SK-N-SH treated with all-trans-retinoic acid at 6 μM for 48 hours (cell line): ENCODE measurements at regions not wholly inside any gene's neighbourhood (a gene's known extent, or its start where the extent isn't known, plus 50 kb on each side); places are given as distances from the start of the nearest gene placed in this dataset.

Source experiments
- ATAC-seq: fragments of 200-7000 bp; cut with Tn5 transposase; 3 replicates; pipeline ENCODE4 v1.9.1; 2020; ENCODE audit warnings: mild to moderate bottlenecking, moderate library complexity
- ARNTL ChIP-seq: fragments of 450-650 bp; formaldehyde crosslinking; IDR thresholded peaks from 2 replicates; pipeline ENCODE4 v1.5.0; 2020; ENCODE audit warnings: low read depth, mild to moderate bottlenecking, moderate library complexity, borderline replicate concordance
- BACH2 ChIP-seq: fragments of 250-450 bp; sonication (Bioruptor Pico); IDR thresholded peaks from 2 replicates; pipeline ENCODE4 v1.9.0; 2021; ENCODE audit warnings: mild to moderate bottlenecking, borderline replicate concordance
- CREB5 ChIP-seq: fragments of 250-450 bp; sonication (Bioruptor Pico); IDR thresholded peaks from 2 replicates; pipeline ENCODE4 v1.5.1; 2020; ENCODE audit warnings: low read depth, mild to moderate bottlenecking, moderate library complexity
- CSDC2 ChIP-seq: fragments of 250-450 bp; sonication (Bioruptor Pico); IDR thresholded peaks from 2 replicates; pipeline ENCODE4 v1.5.0; 2020; ENCODE audit warnings: mild to moderate bottlenecking, moderate library complexity
- CSRNP3 ChIP-seq: fragments of 250-450 bp; sonication (Bioruptor Pico); IDR thresholded peaks from 2 replicates; pipeline ENCODE4 v1.5.1; 2021; ENCODE audit warnings: mild to moderate bottlenecking, moderate library complexity
- ISL1 ChIP-seq: fragments of 250-450 bp; sonication (Bioruptor Pico); IDR thresholded peaks from 2 replicates; pipeline ENCODE4 v2.1.2; 2022; ENCODE audit warnings: mild to moderate bottlenecking, moderate library complexity
- OSR1 ChIP-seq: fragments of 250-450 bp; sonication (Bioruptor Pico); IDR thresholded peaks from 2 replicates; pipeline ENCODE4 v1.8.0; 2022; ENCODE audit warnings: moderate library complexity, mild to moderate bottlenecking, inconsistent platforms
- POU6F1 ChIP-seq: fragments of 250-450 bp; sonication (Bioruptor Pico); IDR thresholded peaks from 2 replicates; pipeline ENCODE4 v1.8.0; 2021; ENCODE audit warnings: low read depth, mild to moderate bottlenecking, moderate library complexity, borderline replicate concordance
- RARB ChIP-seq: fragments of 250-450 bp; sonication (Bioruptor Pico); IDR thresholded peaks from 2 replicates; pipeline ENCODE4 v1.8.0; 2021; ENCODE audit warnings: mild to moderate bottlenecking, moderate library complexity
- SNAI2 ChIP-seq: fragments of 250-450 bp; sonication (Bioruptor Pico); IDR thresholded peaks from 2 replicates; pipeline ENCODE4 v1.5.0; 2020; ENCODE audit warnings: mild to moderate bottlenecking, moderate library complexity
- TCF4 ChIP-seq: fragments of 250-450 bp; sonication (Bioruptor Pico); IDR thresholded peaks from 2 replicates; pipeline ENCODE4 v1.8.0; 2021; ENCODE audit warnings: mild to moderate bottlenecking, moderate library complexity, borderline replicate concordance
- TOX ChIP-seq: fragments of 250-450 bp; sonication (Bioruptor Pico); IDR thresholded peaks from 2 replicates; pipeline ENCODE4 v1.8.0; 2021; ENCODE audit warnings: mild to moderate bottlenecking, moderate library complexity, borderline replicate concordance
- TSHZ2 ChIP-seq: fragments of 250-450 bp; sonication (Bioruptor Pico); IDR thresholded peaks from 2 replicates; pipeline ENCODE4 v1.5.0; 2020; ENCODE audit warnings: mild to moderate bottlenecking, moderate library complexity
- ZC3H10 ChIP-seq: fragments of 250-450 bp; sonication (Bioruptor Pico); IDR thresholded peaks from 2 replicates; pipeline ENCODE4 v1.5.1; 2021; ENCODE audit warnings: mild to moderate bottlenecking, moderate library complexity
- ZFP3 ChIP-seq: fragments of 250-450 bp; sonication (Bioruptor Pico); IDR thresholded peaks from 2 replicates; pipeline ENCODE4 v1.5.0; 2020; ENCODE audit warnings: mild to moderate bottlenecking, moderate library complexity
- ZFP30 ChIP-seq: fragments of 450-650 bp; formaldehyde crosslinking; IDR thresholded peaks from 2 replicates; pipeline ENCODE4 v1.5.0; 2022; ENCODE audit warnings: mild to moderate bottlenecking, moderate library complexity
- ZNF565 ChIP-seq: fragments of 450-650 bp; formaldehyde crosslinking; conservative IDR thresholded peaks from 2 replicates; pipeline ENCODE4 v1.5.0; 2020; ENCODE audit warnings: low read depth, mild to moderate bottlenecking, moderate library complexity
- ZNF70 ChIP-seq: fragments of 450-650 bp; formaldehyde crosslinking; IDR thresholded peaks from 2 replicates; pipeline ENCODE4 v1.5.0; 2020; ENCODE audit warnings: mild to moderate bottlenecking, moderate library complexity
- ZNF8 ChIP-seq: fragments of 450-650 bp; formaldehyde crosslinking; IDR thresholded peaks from 2 replicates; pipeline ENCODE4 v1.5.0; 2020; ENCODE audit warnings: mild to moderate bottlenecking, moderate library complexity
- TF ChIP-seq, protein P1 (sequence below): fragments of 250-450 bp; sonication (Bioruptor Pico); IDR thresholded peaks from 2 replicates; pipeline ENCODE4 v1.8.0; 2020; ENCODE audit warnings: mild to moderate bottlenecking, moderate library complexity, borderline replicate concordance

GRCh38 chr11:91257667-91258066, 967.0 kb upstream of the FAT3 start:
- ATAC-seq, result no peak

DNA sequence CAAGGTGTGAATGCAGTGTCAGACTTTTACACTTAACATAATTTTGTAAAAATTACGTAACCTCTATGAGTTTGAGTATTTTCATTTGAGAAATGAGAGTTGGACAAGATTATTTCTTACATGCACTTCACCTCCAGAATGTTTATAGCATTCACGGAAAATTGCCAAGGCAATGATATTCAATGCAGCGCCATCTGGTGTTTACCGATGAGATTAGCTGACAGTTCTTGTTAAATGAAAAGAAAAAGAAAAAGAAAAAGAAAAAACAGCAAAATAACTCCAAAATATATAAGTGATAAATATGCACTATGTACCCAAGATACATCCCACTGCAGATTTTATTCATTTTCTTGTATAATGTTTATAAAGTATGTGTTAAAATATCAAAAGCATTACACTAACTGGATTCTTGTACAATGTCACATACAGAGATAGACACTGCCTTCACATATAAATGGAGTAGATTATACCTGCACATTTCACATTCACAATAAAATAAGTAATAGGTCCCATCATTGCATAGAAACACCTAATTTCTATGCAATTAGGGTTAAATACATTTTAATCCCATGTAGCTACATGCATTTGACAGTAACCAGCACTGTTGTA, 976.3 kb upstream of the FAT3 start:
- ATAC-seq, result peak; percentile 51; the same call in 1 of the 3 replicates
- TF ChIP-seq CSDC2, result no peak
- no peak for TF ChIP-seq RARB (CRISPR knock-in tag)
- no peak for TF ChIP-seq ZFP3 (CRISPR knock-in tag)
- TF ChIP-seq POU6F1 (CRISPR knock-in tag), result no peak
- no peak for TF ChIP-seq SNAI2 (CRISPR knock-in tag)
- TF ChIP-seq ZNF70 (CRISPR knock-in tag), result no peak
- no peak for TF ChIP-seq BACH2 (CRISPR knock-in tag)
- no peak for TF ChIP-seq ISL1
- no peak for TF ChIP-seq TCF4 (CRISPR knock-in tag)
- TF ChIP-seq ZNF8 (CRISPR knock-in tag), result no peak
- TF ChIP-seq TOX, result no peak
- TF ChIP-seq OSR1 (CRISPR knock-in tag), result no peak
- TF ChIP-seq ZNF565 (CRISPR knock-in tag), result no peak
- TF ChIP-seq ARNTL (CRISPR knock-in tag), result no peak
- TF ChIP-seq ZFP30 (CRISPR knock-in tag), result no peak
- TF ChIP-seq CSRNP3 (CRISPR knock-in tag), result no peak
- no peak for TF ChIP-seq TSHZ2 (CRISPR knock-in tag)
- TF ChIP-seq, protein P1, sequence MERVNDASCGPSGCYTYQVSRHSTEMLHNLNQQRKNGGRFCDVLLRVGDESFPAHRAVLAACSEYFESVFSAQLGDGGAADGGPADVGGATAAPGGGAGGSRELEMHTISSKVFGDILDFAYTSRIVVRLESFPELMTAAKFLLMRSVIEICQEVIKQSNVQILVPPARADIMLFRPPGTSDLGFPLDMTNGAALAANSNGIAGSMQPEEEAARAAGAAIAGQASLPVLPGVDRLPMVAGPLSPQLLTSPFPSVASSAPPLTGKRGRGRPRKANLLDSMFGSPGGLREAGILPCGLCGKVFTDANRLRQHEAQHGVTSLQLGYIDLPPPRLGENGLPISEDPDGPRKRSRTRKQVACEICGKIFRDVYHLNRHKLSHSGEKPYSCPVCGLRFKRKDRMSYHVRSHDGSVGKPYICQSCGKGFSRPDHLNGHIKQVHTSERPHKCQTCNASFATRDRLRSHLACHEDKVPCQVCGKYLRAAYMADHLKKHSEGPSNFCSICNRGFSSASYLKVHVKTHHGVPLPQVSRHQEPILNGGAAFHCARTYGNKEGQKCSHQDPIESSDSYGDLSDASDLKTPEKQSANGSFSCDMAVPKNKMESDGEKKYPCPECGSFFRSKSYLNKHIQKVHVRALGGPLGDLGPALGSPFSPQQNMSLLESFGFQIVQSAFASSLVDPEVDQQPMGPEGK, result no peak

More at GRCh38 chr11:91257667-91258066, 967.0 kb upstream of the FAT3 start:
- TF ChIP-seq ZFP3 (CRISPR knock-in tag), result no peak
- no peak for TF ChIP-seq POU6F1 (CRISPR knock-in tag)
- no peak for TF ChIP-seq ARNTL (CRISPR knock-in tag)
- TF ChIP-seq ZNF70 (CRISPR knock-in tag), result no peak
- no peak for TF ChIP-seq ZNF8 (CRISPR knock-in tag)
- TF ChIP-seq CSRNP3 (CRISPR knock-in tag), result no peak
- TF ChIP-seq ZC3H10, result no peak
- TF ChIP-seq CREB5 (CRISPR knock-in tag), result no peak
- TF ChIP-seq TOX, result no peak
- TF ChIP-seq CSDC2, result no peak
